NCI-H187 (cell line): ENCODE measurements at regions not wholly inside any gene's neighbourhood (a gene's known extent, or its start where the extent isn't known, plus 50 kb on each side); places are given as distances from the start of the nearest gene placed in this dataset.
"Not testable (repeated sequence)": the region's sequence is repeated elsewhere in the genome, so short reads cannot be mapped to it uniquely, and the experiment has no call there.

Experiments
- DNase-seq, 2 experiments: peaks; one replicate each; lab custom pipeline; 2025; lab: John Stamatoyannopoulos, UW

DNA sequence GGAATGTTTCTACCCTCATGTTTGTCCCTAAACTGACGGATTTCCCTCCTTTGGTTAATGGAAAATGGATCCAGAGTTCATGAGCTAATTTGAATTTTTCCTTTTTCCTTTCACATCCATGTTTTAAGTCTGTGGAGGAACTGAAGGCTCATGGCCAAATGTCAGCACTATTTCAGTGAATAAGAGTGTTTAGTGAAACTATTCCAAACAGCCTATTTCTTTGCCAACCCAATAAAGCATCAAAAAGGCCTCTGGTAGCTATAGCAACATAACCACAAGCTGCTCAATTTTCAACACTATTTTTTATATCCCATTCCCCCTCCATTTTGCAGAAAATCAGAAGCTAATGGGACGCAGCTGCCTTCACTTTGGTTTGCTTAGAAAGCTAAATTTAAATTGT, 1454.1 kb downstream of the GATA3 start:
- no peak for DNase-seq

DNA sequence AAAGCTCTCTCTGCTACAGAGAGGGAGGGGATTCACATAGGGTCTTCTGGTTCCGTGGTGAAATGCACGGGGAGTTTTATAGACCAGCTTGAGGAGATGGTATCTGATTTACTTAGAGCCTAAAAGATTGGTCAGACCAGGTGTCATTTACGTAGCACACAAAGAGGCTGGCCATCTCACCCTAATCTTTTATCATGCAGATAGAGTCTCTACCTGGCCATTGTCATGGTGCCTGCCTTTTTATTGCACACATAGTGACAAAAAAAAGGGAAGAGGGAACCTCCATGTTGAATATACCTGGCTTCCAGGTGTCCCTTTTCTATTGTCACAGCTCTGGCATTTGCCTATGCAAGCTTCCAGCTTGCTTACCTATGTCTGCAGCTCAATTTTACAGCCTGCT, 1456.1 kb downstream of the GATA3 start:
- no peak for DNase-seq

DNA sequence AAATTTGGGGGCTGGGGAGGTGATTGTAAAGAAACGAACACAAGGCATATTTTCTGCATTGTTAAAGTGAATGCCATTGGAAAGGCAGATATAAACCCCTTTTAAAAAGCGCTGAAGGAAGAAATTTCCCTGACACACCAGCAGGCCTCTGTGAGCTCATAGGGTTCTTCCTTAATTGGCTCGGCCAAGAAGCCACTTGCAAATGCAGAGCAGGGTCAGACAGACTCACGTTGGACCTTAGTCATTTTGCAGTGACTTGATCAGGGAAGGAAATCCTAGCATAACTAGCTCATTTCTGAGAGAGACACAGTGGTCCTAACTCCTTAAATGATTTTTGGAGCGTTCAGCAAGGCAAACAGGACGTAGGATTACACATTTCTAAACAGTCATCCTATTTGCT, 1461.4 kb downstream of the GATA3 start:
- DNase-seq, result no peak

- no peak for DNase-seq
These were observed 1481.3 kb downstream of the GATA3 start for GRCh38 chr10:9535744-9536143.

- DNase-seq, result no peak
These were observed 1472.6 kb upstream of the CELF2 start for GRCh38 chr10:9545073-9545472.

- no peak for DNase-seq
These were observed 1469.5 kb upstream of the CELF2 start for GRCh38 chr10:9547936-9548904.

GRCh38 chr10:9550810-9551209, 1466.9 kb upstream of the CELF2 start:
- no peak for DNase-seq

GRCh38 chr10:9554321-9554720, 1463.4 kb upstream of the CELF2 start:
- no peak for DNase-seq

DNA sequence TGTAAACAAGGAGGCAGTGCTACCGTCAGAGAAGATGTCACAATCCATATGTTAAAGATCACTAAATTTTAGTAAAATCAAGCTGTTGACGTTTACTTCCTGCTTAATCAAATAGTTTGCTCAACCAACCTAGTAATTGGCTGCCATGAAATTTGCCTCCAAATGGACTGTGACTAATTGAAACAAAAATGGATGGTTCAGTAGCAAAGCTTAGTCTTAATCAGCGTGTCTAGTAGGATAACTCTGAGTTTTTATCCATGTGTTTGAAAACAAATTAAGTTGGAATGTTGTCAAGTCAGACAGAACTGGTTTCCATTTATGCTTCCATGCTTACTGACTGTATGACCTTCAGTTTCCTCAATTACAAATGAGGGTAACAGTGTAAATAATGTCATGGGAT, 1456.7 kb upstream of the CELF2 start:
- DNase-seq, result no peak

DNA sequence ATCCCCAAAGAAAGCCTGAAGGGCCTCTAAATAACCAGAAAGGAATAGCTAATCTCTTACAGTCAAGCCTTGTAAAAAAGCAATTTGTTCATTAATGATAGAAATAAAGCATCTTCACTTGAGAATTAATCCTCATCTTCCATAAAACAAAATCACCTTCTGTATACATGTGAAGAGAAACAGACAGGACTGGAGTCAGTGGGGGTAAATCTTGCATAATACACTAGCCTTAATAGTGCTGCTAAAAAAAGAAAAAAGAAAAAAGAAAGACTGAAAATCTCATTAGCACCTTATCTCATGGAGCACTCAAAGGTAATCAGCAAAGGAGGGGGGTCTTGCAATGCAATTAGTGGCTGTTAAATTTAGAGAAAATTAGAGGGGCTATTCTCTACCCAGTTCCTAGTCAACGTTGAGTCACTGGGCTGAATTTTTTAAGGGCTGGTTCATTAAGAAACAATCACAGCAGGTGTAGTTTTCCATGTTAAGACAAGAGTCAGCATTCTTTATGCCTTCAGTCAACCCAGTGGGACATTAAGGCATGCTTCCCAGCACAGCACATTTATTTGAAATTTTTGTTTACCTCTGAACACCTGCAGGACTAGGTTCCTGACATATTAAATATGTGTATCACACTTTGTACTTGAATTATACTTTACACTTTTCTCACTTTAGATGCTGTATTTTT, 1455.7 kb upstream of the CELF2 start:
- DNase-seq, result no peak

DNA sequence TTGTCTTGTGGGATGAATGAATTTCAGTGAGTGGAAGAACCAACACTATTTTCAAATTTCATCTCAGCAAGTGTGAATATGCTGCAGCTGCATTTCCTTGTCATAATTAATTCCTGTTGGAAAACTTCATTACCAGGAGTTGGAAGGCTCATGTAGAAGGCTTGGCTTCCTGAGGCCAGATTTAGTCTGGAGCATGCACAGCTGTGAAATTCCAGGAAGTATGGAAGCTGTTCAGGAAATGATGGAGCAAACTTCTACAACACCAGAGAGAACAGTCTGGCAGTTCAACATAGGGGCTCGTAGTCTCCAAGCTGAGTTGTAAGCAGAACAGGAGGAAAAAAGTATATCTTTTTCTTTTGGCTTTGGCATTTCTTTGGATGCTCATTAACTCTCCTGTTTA, 1439.9 kb upstream of the CELF2 start:
- DNase-seq, result no peak

DNA sequence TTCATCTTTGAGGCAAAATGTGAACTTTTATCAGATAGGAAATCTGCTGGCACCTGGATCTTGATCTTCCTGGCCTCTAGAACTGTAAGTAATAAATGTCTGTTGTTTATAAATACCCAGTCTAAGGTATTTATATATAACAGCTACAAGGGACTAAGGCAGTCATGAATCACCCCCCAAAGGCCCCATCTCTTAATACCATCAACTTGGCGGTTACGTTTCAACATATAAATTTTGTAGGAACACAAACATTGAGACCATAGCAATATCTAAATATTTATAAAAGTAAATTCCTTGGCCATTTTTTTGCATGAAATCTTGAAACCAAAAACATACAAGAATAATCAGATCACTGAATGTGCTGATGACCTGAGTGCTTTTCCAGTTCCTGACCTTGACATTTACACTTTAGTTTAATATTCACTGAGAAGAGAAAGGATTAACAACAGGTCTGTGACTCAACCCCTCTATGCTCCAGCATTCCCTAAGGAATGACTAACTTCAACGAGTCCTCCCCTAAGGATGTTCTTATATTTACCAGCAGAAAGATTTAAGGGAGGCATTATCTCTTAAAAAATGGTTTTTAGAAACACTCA, 1438.5 kb upstream of the CELF2 start:
- no peak for DNase-seq

- not testable (repeated sequence) for DNase-seq
These were observed 1434.9 kb upstream of the CELF2 start for GRCh38 chr10:9582803-9583202.

GRCh38 chr10:9596368-9596920, 1421.2 kb upstream of the CELF2 start:
- no peak for DNase-seq

- no peak for DNase-seq
These were observed 1414.7 kb upstream of the CELF2 start for GRCh38 chr10:9602998-9603397.

GRCh38 chr10:9603972-9604371, 1413.7 kb upstream of the CELF2 start:
- no peak for DNase-seq

DNA sequence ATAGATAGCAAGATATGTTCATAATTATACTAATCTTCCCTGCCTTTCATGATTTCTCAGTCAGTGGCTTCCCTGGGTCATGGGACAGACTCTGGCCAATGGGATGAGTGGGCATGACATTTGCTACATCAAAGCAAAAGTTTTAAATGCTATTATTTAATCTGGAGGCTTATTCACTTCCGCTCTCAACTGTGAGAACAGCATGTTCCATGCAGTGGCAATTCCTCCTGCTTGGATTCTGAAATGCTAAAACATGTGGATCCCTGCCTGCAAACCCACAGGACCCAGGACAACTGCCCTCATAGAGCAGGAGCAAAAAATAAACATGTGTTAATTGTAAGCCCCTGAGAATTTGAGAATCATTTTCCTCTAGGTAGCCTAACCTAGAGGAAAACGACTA, 1412.4 kb upstream of the CELF2 start:
- DNase-seq, result no peak

GRCh38 chr10:9608602-9609001, 1409.1 kb upstream of the CELF2 start:
- DNase-seq, result no peak

GRCh38 chr10:9613338-9614075, 1404.2 kb upstream of the CELF2 start:
- DNase-seq, result no peak

- DNase-seq, result no peak
These were observed 1402.5 kb upstream of the CELF2 start for GRCh38 chr10:9615189-9615588.

GRCh38 chr10:9621216-9621615, 1396.5 kb upstream of the CELF2 start:
- DNase-seq, result no peak

DNA sequence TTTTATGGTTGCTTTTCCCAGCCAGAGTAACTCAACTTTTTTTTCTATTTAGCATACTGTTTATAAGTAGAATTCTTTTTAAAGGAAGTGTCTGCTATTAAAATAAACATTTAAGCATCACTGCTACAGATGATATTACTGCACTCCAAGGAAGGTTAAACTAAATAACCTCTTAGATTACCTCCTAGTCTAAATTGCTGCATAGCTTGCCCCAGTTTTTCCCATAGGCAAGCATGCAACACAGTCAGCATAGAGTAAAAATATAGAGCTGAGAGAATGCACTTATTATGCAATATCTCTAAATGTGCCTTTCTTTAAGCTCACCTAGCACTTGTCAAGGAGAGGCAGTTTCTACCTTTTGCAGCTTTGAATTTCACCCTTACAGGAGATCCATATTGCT, 1392.4 kb upstream of the CELF2 start:
- no peak for DNase-seq
